ENCODE measurements at regions not wholly inside any gene's neighbourhood (a gene's known extent, or its start where the extent isn't known, plus 50 kb on each side); places are given as distances from the start of the nearest gene placed in this dataset.

DNA sequence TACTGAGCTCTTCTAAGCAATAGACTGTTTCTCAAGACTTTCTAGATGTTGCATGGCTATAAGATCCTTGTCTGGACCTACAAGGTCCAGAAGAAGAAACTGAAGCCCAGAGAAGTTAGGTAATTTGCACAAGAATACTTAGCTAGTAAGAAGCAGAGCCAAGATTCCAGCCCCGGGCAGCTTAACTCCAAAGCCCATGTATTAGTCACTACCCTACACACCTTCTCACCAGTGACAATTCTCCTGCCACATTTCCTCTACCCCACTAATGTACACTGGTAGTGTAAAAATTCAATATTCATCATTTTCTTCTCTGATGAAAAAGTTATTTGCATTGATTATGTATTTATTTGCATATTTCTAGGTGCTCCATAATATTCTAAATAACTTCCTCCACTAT lies 95.5 kb upstream of the CREB1 start:
- no peak overlapping the region for H3K27ac ChIP-seq (ENCODE audit: extremely low read depth, low read depth, low read length)
- FAIRE-seq = no peak
- H3K4me2 ChIP-seq (ENCODE audit: insufficient read depth, low read length) = no peak overlapping the region
- H3K79me2 ChIP-seq (ENCODE audit: control insufficient read depth, insufficient read depth, low read length) = no peaks in the 10 kb centered on the region
- BruUV-seq (replicated peaks) = no TSS peak
- intact Hi-C loops (cut with micrococcal nuclease) = no loop called here
- no peak for DNase-seq (ENCODE audit: extremely low read depth in 1 of 4, low spot score in 3 of 4)
- CTCF ChIA-PET (ENCODE audit: low intra/inter-chr PET ratio) = no interaction called here
- no peaks in the 10 kb centered on the region for H3K27me3 ChIP-seq (ENCODE audit: control insufficient read depth in 2 of 2, insufficient read depth in 2 of 2, low read length in 2 of 2)
- POLR2A ChIA-PET = interaction anchor here (0.6 to 1.2 kb wide), 4 partner anchors 15 to 118 kb away, joined by 3 read pairs; no protein-coding TSS in a partner anchor
- no peak for ATAC-seq
- in situ Hi-C loops (cut with MboI) = no loop called here
- H2AFZ ChIP-seq (ENCODE audit: low read depth, low read length) = no peak overlapping the region
- H3K9me3 ChIP-seq (replicated peaks; ENCODE audit: control insufficient read depth, insufficient read depth, low read depth, low read length) = no peaks in the 10 kb centered on the region
- H3K4me3 ChIP-seq = no peak overlapping the region
- TF ChIP-seq RBM15 (IDR thresholded peaks at IDR 0.05; ENCODE audit: insufficient read depth, low read length) (no peak), HINFP (tag; conservative IDR thresholded peaks at IDR 0.05; ENCODE audit: low read depth) (no peak), KLF13 (tag; IDR thresholded peaks at IDR 0.05; ENCODE audit: borderline replicate concordance, low read depth) (no peak), ZBTB12 (CRISPR knock-in tag; IDR thresholded peaks at IDR 0.05) (no peak), HNRNPUL1 (IDR thresholded peaks at IDR 0.05; ENCODE audit: low read length) (no peak), SAP30 (IDR thresholded peaks at IDR 0.05; ENCODE audit: borderline replicate concordance, insufficient read depth, low read depth, low read length, poor library complexity, severe bottlenecking) (no peak), PHF21A (IDR thresholded peaks at IDR 0.05; ENCODE audit: borderline replicate concordance, low read depth) (no peak)
- TF ChIP-seq, protein P1, sequence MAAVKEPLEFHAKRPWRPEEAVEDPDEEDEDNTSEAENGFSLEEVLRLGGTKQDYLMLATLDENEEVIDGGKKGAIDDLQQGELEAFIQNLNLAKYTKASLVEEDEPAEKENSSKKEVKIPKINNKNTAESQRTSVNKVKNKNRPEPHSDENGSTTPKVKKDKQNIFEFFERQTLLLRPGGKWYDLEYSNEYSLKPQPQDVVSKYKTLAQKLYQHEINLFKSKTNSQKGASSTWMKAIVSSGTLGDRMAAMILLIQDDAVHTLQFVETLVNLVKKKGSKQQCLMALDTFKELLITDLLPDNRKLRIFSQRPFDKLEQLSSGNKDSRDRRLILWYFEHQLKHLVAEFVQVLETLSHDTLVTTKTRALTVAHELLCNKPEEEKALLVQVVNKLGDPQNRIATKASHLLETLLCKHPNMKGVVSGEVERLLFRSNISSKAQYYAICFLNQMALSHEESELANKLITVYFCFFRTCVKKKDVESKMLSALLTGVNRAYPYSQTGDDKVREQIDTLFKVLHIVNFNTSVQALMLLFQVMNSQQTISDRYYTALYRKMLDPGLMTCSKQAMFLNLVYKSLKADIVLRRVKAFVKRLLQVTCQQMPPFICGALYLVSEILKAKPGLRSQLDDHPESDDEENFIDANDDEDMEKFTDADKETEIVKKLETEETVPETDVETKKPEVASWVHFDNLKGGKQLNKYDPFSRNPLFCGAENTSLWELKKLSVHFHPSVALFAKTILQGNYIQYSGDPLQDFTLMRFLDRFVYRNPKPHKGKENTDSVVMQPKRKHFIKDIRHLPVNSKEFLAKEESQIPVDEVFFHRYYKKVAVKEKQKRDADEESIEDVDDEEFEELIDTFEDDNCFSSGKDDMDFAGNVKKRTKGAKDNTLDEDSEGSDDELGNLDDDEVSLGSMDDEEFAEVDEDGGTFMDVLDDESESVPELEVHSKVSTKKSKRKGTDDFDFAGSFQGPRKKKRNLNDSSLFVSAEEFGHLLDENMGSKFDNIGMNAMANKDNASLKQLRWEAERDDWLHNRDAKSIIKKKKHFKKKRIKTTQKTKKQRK (IDR thresholded peaks at IDR 0.05; ENCODE audit: borderline replicate concordance, low read depth, low read length) = no peak
- H3K4me1 ChIP-seq (replicated peaks in 1 of 2; ENCODE audit: control insufficient read depth in 2 of 2, insufficient read depth in 2 of 2, low read length in 2 of 2) = no peaks in the 10 kb centered on the region; a peak in 1 of 5 replicates
- H3K9ac ChIP-seq (ENCODE audit: insufficient read depth in 1 of 2, low read depth in 2 of 2, low read length in 2 of 2) = no peak overlapping the region
- H3K36me3 ChIP-seq (ENCODE audit: control insufficient read depth, insufficient read depth, low read length) = no peaks in the 10 kb centered on the region
- WGBS (ENCODE audit: insufficient coverage, low coverage, missing lambda C conversion rate) = 82% methylated on average over 1 of the region's 1 CpG
- no peaks in the 10 kb centered on the region for H4K20me1 ChIP-seq (replicated peaks; ENCODE audit: control insufficient read depth, insufficient read depth, low read length)
- H3K9me1 ChIP-seq (ENCODE audit: control insufficient read depth, insufficient read depth, low read length) = no peaks in the 10 kb centered on the region

Data from K562 (cell line).